ENCODE measurements at regions not wholly inside any gene's neighbourhood (a gene's known extent, or its start where the extent isn't known, plus 50 kb on each side); places are given as distances from the start of the nearest gene placed in this dataset.
"Not testable (repeated sequence)": the region's sequence is repeated elsewhere in the genome, so short reads cannot be mapped to it uniquely, and the experiment has no call there.

DNA sequence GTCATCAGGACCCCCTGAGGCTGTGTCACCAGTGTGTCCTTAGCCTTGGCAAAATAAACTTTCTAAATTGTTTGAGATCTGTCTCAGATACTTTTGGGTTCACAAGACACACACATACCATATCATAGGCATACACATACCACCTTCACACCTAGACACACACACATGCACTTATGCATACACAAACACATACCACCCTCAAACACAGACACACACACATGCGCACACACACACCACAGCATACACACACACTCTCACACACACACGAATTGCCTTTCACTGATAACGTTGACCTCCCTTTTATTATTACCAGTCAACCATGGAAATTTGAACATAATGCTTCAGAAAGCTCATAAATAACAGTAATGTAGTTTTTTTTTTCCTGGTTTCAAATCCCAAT is 108.6 kb upstream of the MYLIP start:
- ChIA-PET POLR2A (no interaction called here), CTCF (no interaction called here)
- H3K4me3 Mint-ChIP-seq (ENCODE audit: unreplicated experiment) = no peak overlapping the region
- DNase-seq (ENCODE audit: unreplicated experiment) = no peak
- intact Hi-C loops (cut with micrococcal nuclease) = no loop called here
- H3K36me3 Mint-ChIP-seq (ENCODE audit: insufficient read depth, unreplicated experiment) = no peaks in the 10 kb centered on the region
- no peaks in the 10 kb centered on the region for H3K9me3 Mint-ChIP-seq (ENCODE audit: unreplicated experiment)
- H3K4me1 Mint-ChIP-seq (ENCODE audit: insufficient read depth, unreplicated experiment) = no peaks in the 10 kb centered on the region
- no peak for TF ChIP-seq CTCF (IDR thresholded peaks at IDR 0.05; ENCODE audit: unreplicated experiment)
- H3K27me3 Mint-ChIP-seq (ENCODE audit: insufficient read depth, unreplicated experiment) = no peaks in the 10 kb centered on the region
- no TSS peak for BruUV-seq (replicated peaks)
- no peak overlapping the region for H3K27ac Mint-ChIP-seq (ENCODE audit: low read depth, unreplicated experiment)

GRCh38 chr6:16019462-16019861 is 109.4 kb upstream of the MYLIP start:
- intact Hi-C loops (cut with micrococcal nuclease) = no loop called here
- BruUV-seq (replicated peaks) = no TSS peak
- H3K27me3 Mint-ChIP-seq (ENCODE audit: insufficient read depth, unreplicated experiment) = no peaks in the 10 kb centered on the region
- no peaks in the 10 kb centered on the region for H3K9me3 Mint-ChIP-seq (ENCODE audit: unreplicated experiment)
- POLR2A ChIA-PET = no interaction called here
- CTCF ChIA-PET = interaction anchor here (0.7 kb wide), 1 partner anchor 15 kb away, joined by 3 read pairs; no protein-coding TSS in a partner anchor
- H3K36me3 Mint-ChIP-seq (ENCODE audit: insufficient read depth, unreplicated experiment) = no peaks in the 10 kb centered on the region
- H3K27ac Mint-ChIP-seq (ENCODE audit: low read depth, unreplicated experiment) = no peak overlapping the region
- TF ChIP-seq CTCF (IDR thresholded peaks at IDR 0.05; ENCODE audit: unreplicated experiment) = no peak
- H3K4me1 Mint-ChIP-seq (ENCODE audit: insufficient read depth, unreplicated experiment) = no peaks in the 10 kb centered on the region
- H3K4me3 Mint-ChIP-seq (ENCODE audit: unreplicated experiment) = no peak overlapping the region
- no peak for DNase-seq (ENCODE audit: unreplicated experiment)

GRCh38 chr6:16018626-16019025 is 110.3 kb upstream of the MYLIP start:
- Mint-ChIP-seq H3K27me3 (ENCODE audit: insufficient read depth, unreplicated experiment) (no peaks in the 10 kb centered on the region), H3K4me1 (ENCODE audit: insufficient read depth, unreplicated experiment) (no peaks in the 10 kb centered on the region), H3K4me3 (ENCODE audit: unreplicated experiment) (no peak overlapping the region), H3K9me3 (ENCODE audit: unreplicated experiment) (no peaks in the 10 kb centered on the region), H3K36me3 (ENCODE audit: insufficient read depth, unreplicated experiment) (no peaks in the 10 kb centered on the region), H3K27ac (ENCODE audit: low read depth, unreplicated experiment) (no peak overlapping the region)
- no peak for TF ChIP-seq CTCF (IDR thresholded peaks at IDR 0.05; ENCODE audit: unreplicated experiment)
- intact Hi-C loops (cut with micrococcal nuclease) = no loop called here
- no TSS peak for BruUV-seq (replicated peaks)
- DNase-seq (ENCODE audit: unreplicated experiment) = no peak
- ChIA-PET CTCF (no interaction called here), POLR2A (interaction anchor here (0.7 kb wide), 1 partner anchor 54 kb away, joined by 3 read pairs; no protein-coding TSS in a partner anchor)

- intact Hi-C loops (cut with micrococcal nuclease); H3K4me1 Mint-ChIP-seq (ENCODE audit: insufficient read depth, unreplicated experiment); H3K9me3 Mint-ChIP-seq (ENCODE audit: unreplicated experiment); CTCF ChIA-PET; H3K27me3 Mint-ChIP-seq (ENCODE audit: insufficient read depth, unreplicated experiment); H3K4me3 Mint-ChIP-seq (ENCODE audit: unreplicated experiment); POLR2A ChIA-PET; DNase-seq (ENCODE audit: unreplicated experiment); BruUV-seq (replicated peaks); H3K36me3 Mint-ChIP-seq (ENCODE audit: insufficient read depth, unreplicated experiment); H3K27ac Mint-ChIP-seq (ENCODE audit: low read depth, unreplicated experiment): not testable (repeated sequence)
These were observed 114.6 kb upstream of the MYLIP start for GRCh38 chr6:16014325-16014724.

GRCh38 chr6:16007146-16007545 is 121.7 kb upstream of the MYLIP start:
- DNase-seq (ENCODE audit: unreplicated experiment) = no peak
- ChIA-PET POLR2A (no interaction called here), CTCF (no interaction called here)
- no TSS peak for BruUV-seq (replicated peaks)
- TF ChIP-seq CTCF (IDR thresholded peaks at IDR 0.05; ENCODE audit: unreplicated experiment) = no peak
- intact Hi-C loops (cut with micrococcal nuclease) = no loop called here
- H3K4me3 Mint-ChIP-seq (ENCODE audit: unreplicated experiment) = no peak overlapping the region
- no peaks in the 10 kb centered on the region for H3K36me3 Mint-ChIP-seq (ENCODE audit: insufficient read depth, unreplicated experiment)
- no peaks in the 10 kb centered on the region for H3K4me1 Mint-ChIP-seq (ENCODE audit: insufficient read depth, unreplicated experiment)
- no peak overlapping the region for H3K27ac Mint-ChIP-seq (ENCODE audit: low read depth, unreplicated experiment)
- no peaks in the 10 kb centered on the region for H3K27me3 Mint-ChIP-seq (ENCODE audit: insufficient read depth, unreplicated experiment)
- H3K9me3 Mint-ChIP-seq (ENCODE audit: unreplicated experiment) = no peaks in the 10 kb centered on the region

All from MCF 10A (cell line).